Transverse colon (tissue), 4 donors: ENCODE measurements at regions not wholly inside any gene's neighbourhood (a gene's known extent, or its start where the extent isn't known, plus 50 kb on each side); places are given as distances from the start of the nearest gene placed in this dataset.

ENCODE experiments used
- EP300 ChIP-seq: sonication (generic); formaldehyde crosslinking; IDR thresholded peaks from one replicate; pipeline ENCODE4 v1.6.1; 2017; ENCODE audit warnings: antibody characterized with exemption, low read depth
- POLR2A ChIP-seq: fragments of 450-650 bp; IDR thresholded peaks from one replicate; pipeline ENCODE4 v1.6.1; 2016; ENCODE audit warnings: antibody characterized with exemption, mild to moderate bottlenecking, moderate library complexity
- POLR2AphosphoS5 ChIP-seq, 3 donors: sonication (generic); formaldehyde crosslinking; IDR thresholded peaks; one replicate each; pipeline ENCODE4 v1.6.1; 2016; ENCODE audit warnings: antibody characterized with exemption in 3 of 3
- TF ChIP-seq, protein P1 (sequence below), 5 experiments: fragments of 200-600 bp in 3 of 5; fragments of 450-650 bp in 2 of 5; sonication (generic) in 3 of 5; IDR thresholded peaks; 1 replicate in 2 of 5; 2 replicates in 3 of 5; pipeline ENCODE4 v1.5.1; 2016 to 2017; ENCODE audit warnings: antibody characterized with exemption in 5 of 5, inconsistent platforms in 3 of 5, mild to moderate bottlenecking in 2 of 5, moderate library complexity in 1 of 5

DNA sequence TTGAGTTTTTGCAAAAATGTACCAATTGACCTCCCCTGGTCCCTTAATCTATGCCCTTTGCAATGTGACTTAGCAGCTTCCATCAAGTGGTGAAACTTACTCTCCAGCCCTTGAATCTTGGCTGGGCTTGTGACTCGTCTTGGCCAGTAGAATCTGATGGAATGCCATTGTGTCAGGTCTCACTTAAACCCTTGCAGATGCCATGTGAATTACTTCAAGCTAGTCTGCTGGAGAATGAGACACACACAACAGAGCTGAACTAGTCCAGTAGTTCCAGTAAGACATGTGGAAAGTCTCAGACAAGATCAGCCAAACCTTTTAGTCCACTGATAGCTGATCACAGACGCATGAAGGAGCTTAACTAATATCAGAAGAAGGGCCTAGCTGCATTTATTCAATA is 567.8 kb upstream of the CPEB2 start:
- TF ChIP-seq, protein P1, sequence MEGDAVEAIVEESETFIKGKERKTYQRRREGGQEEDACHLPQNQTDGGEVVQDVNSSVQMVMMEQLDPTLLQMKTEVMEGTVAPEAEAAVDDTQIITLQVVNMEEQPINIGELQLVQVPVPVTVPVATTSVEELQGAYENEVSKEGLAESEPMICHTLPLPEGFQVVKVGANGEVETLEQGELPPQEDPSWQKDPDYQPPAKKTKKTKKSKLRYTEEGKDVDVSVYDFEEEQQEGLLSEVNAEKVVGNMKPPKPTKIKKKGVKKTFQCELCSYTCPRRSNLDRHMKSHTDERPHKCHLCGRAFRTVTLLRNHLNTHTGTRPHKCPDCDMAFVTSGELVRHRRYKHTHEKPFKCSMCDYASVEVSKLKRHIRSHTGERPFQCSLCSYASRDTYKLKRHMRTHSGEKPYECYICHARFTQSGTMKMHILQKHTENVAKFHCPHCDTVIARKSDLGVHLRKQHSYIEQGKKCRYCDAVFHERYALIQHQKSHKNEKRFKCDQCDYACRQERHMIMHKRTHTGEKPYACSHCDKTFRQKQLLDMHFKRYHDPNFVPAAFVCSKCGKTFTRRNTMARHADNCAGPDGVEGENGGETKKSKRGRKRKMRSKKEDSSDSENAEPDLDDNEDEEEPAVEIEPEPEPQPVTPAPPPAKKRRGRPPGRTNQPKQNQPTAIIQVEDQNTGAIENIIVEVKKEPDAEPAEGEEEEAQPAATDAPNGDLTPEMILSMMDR (IDR thresholded peaks at IDR 0.05): no peak
- no peak for TF ChIP-seq POLR2A
- TF ChIP-seq POLR2AphosphoS5 (IDR thresholded peaks at IDR 0.05): no peak
- TF ChIP-seq EP300: no peak
